ENCODE measurements at regions not wholly inside any gene's neighbourhood (a gene's known extent, or its start where the extent isn't known, plus 50 kb on each side); places are given as distances from the start of the nearest gene placed in this dataset.

- BruUV-seq (replicated peaks): no TSS peak
- H3K4me2 ChIP-seq (ENCODE audit: low read length): no peak overlapping the region
- intact Hi-C loops (cut with micrococcal nuclease; ENCODE audit: unreplicated experiment): loop anchor here (10.0 kb wide), 1 partner anchor 49 kb away; no protein-coding TSS in a partner anchor
These were observed 133.4 kb downstream of the HRH4 start for GRCh38 chr18:24593886-24594285.

DNA sequence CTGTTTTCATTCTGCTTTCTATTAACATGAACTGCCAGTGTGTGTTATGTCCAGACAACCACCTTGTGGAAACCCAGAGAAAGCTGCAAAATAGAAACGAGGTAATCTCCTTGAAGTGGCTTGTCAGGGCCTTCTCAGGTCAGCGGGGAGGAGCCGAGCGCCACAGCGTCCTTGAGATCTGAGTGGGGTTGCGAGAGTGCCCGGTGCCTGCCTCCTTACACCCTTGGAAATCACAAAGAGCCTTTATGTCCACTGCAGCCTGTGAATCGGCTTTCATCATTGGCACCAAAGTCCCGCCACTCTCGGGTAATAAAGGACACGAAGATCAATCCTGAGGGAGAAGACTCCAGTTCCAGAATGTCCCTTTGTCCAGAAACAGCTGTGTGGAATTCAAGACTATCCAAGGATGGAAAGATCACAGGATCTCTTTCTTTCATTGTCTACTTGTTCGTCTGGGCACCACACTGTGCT is 135.2 kb downstream of the HRH4 start:
- DNase-seq (ENCODE audit: low spot score): no peak
- TF ChIP-seq EZH2phosphoT487 (IDR thresholded peaks at IDR 0.05; ENCODE audit: borderline replicate concordance, low read depth, low read length) (no peak), CTCF (conservative IDR thresholded peaks at IDR 0.05; ENCODE audit: low read length) (no peak)
- no peaks in the 10 kb centered on the region for H3K4me1 ChIP-seq (ENCODE audit: insufficient read depth, low read length, poor library complexity, severe bottlenecking)
- no TSS peak for BruUV-seq (replicated peaks)
- H3K9me2 ChIP-seq (ENCODE audit: insufficient read depth, low read length): no peaks in the 10 kb centered on the region
- no peaks in the 10 kb centered on the region for H3K9me3 ChIP-seq (ENCODE audit: low read length)
- CTCF ChIA-PET (ENCODE audit: unreplicated experiment): no interaction called here
- H2AFZ ChIP-seq (ENCODE audit: low read length): no peak overlapping the region
- no peaks in the 10 kb centered on the region for H3K79me2 ChIP-seq (ENCODE audit: insufficient read depth, low read depth, low read length)
- H3K36me3 ChIP-seq (ENCODE audit: insufficient read depth, low read length): no peaks in the 10 kb centered on the region
- intact Hi-C loops (cut with micrococcal nuclease; ENCODE audit: unreplicated experiment): loop anchor here (10.0 kb wide), 1 partner anchor 51 kb away; no protein-coding TSS in a partner anchor
- POLR2A ChIA-PET: interaction anchor here (1.2 kb wide), 1 partner anchor 10 kb away, joined by 3 read pairs; no protein-coding TSS in a partner anchor
- no peaks in the 10 kb centered on the region for H4K20me1 ChIP-seq (ENCODE audit: insufficient read depth, low read length)
- H3K4me2 ChIP-seq (ENCODE audit: low read length): no peak overlapping the region
- no peak overlapping the region for H3K27ac ChIP-seq (ENCODE audit: low read depth, low read length, poor library complexity, severe bottlenecking)
- no peak overlapping the region for H3K4me3 ChIP-seq (ENCODE audit: low read depth, low read length, poor library complexity, severe bottlenecking)

More at GRCh38 chr18:24593886-24594285, 133.4 kb downstream of the HRH4 start:
- no peaks in the 10 kb centered on the region for H3K79me2 ChIP-seq (ENCODE audit: insufficient read depth, low read depth, low read length)
- H3K9me3 ChIP-seq (ENCODE audit: low read length): no peaks in the 10 kb centered on the region
- no peak for DNase-seq (ENCODE audit: low spot score)
- no peaks in the 10 kb centered on the region for H3K4me1 ChIP-seq (ENCODE audit: insufficient read depth, low read length, poor library complexity, severe bottlenecking)
- H4K20me1 ChIP-seq (ENCODE audit: insufficient read depth, low read length): no peaks in the 10 kb centered on the region
- H2AFZ ChIP-seq (ENCODE audit: low read length): no peak overlapping the region
- no peaks in the 10 kb centered on the region for H3K36me3 ChIP-seq (ENCODE audit: insufficient read depth, low read length)
- ChIA-PET CTCF (ENCODE audit: unreplicated experiment) (no interaction called here), POLR2A (no interaction called here)
- no peaks in the 10 kb centered on the region for H3K9me2 ChIP-seq (ENCODE audit: insufficient read depth, low read length)
- TF ChIP-seq CTCF (conservative IDR thresholded peaks at IDR 0.05; ENCODE audit: low read length): no peak
- no peak for TF ChIP-seq EZH2phosphoT487 (IDR thresholded peaks at IDR 0.05; ENCODE audit: borderline replicate concordance, low read depth, low read length)
- no peak overlapping the region for H3K4me3 ChIP-seq (ENCODE audit: low read depth, low read length, poor library complexity, severe bottlenecking)
- H3K27ac ChIP-seq (ENCODE audit: low read depth, low read length, poor library complexity, severe bottlenecking): no peak overlapping the region

- Histone ChIP-seq H3K4me3 (ENCODE audit: low read depth, low read length, poor library complexity, severe bottlenecking) (no peak overlapping the region), H3K4me2 (ENCODE audit: low read length) (no peak overlapping the region), H3K79me2 (ENCODE audit: insufficient read depth, low read depth, low read length) (no peaks in the 10 kb centered on the region), H3K9me2 (ENCODE audit: insufficient read depth, low read length) (no peaks in the 10 kb centered on the region), H3K9me3 (ENCODE audit: low read length) (no peaks in the 10 kb centered on the region), H3K36me3 (ENCODE audit: insufficient read depth, low read length) (no peaks in the 10 kb centered on the region), H4K20me1 (ENCODE audit: insufficient read depth, low read length) (no peaks in the 10 kb centered on the region), H2AFZ (ENCODE audit: low read length) (no peak overlapping the region), H3K4me1 (ENCODE audit: insufficient read depth, low read length, poor library complexity, severe bottlenecking) (no peaks in the 10 kb centered on the region), H3K27ac (ENCODE audit: low read depth, low read length, poor library complexity, severe bottlenecking) (no peak overlapping the region)
- intact Hi-C loops (cut with micrococcal nuclease; ENCODE audit: unreplicated experiment): loop anchor here (1.0 to 10.0 kb wide), 3 partner anchors 75 to 126 kb away; no protein-coding TSS in a partner anchor
- DNase-seq (ENCODE audit: low spot score): peak; percentile 66
- CTCF ChIA-PET (ENCODE audit: unreplicated experiment): interaction anchor here (0.5 kb wide), 1 partner anchor 703 kb away, joined by 3 read pairs; no protein-coding TSS in a partner anchor
- TF ChIP-seq CTCF (conservative IDR thresholded peaks at IDR 0.05; ENCODE audit: low read length) (peak; percentile 91), EZH2phosphoT487 (IDR thresholded peaks at IDR 0.05; ENCODE audit: borderline replicate concordance, low read depth, low read length) (no peak)
- BruUV-seq (replicated peaks): no TSS peak
- POLR2A ChIA-PET: no interaction called here
These were observed 139.7 kb downstream of the HRH4 start for GRCh38 chr18:24600076-24600654.

All from OCI-LY7 (cell line).